GM12878 (cell line): ENCODE measurements at regions not wholly inside any gene's neighbourhood (a gene's known extent, or its start where the extent isn't known, plus 50 kb on each side); places are given as distances from the start of the nearest gene placed in this dataset.

Experiments
- ATAC-seq: fragments of 200-7000 bp; cut with Tn5 transposase; 3 replicates; pipeline ENCODE4 v1.9.1; 2020; ENCODE audit warnings: mild to moderate bottlenecking, moderate library complexity
- BruUV-seq: library from RNA; stranded (reverse); fragments of 400-500 nt; replicated peaks from 2 replicates; lab custom pipeline; 2021; lab: Mats Ljungman, UMichigan
- CTCF ChIA-PET: fragments of 300-600 bp; sonication (Branson Sonifier 250); formaldehyde crosslinking; extraction: SDS; loops from one replicate; lab custom pipeline; 2021; ENCODE audit warnings: inconsistent platforms; lab: Yijun Ruan, JAX
- POLR2A ChIA-PET: fragments of 350-600 bp; formaldehyde crosslinking; extraction: SDS; loops from one replicate; lab custom pipeline; 2021; ENCODE audit warnings: inconsistent platforms; lab: Charles Lee
- RAD21 ChIA-PET: fragments of 300-600 bp; sonication (Branson Sonifier 250); formaldehyde crosslinking; loops from one replicate; lab custom pipeline; 2023; ENCODE audit warnings: antibody characterized with exemption; ENCODE audit not compliant: unreplicated experiment; lab: Charles Lee
- SMC1A ChIA-PET: fragments of 300-600 bp; sonication (Branson Sonifier 250); formaldehyde crosslinking; loops from one replicate; lab custom pipeline; 2023; ENCODE audit not compliant: unreplicated experiment, uncharacterized antibody; lab: Charles Lee
- DNase-seq: peaks from one replicate; pipeline ENCODE4 v3.0.0-alpha.2; 2011; ENCODE audit warnings: low read depth, low spot score
- FAIRE-seq: peaks from 3 replicates; lab custom pipeline; 2011; peaks lifted over from hg19 to GRCh38; lab: Jason Lieb, UNC
- H2AFZ ChIP-seq: 2 replicates; pipeline ENCODE4 v1.6.0; 2011; ENCODE audit warnings: low read depth, low read length, control low read depth; ENCODE audit not compliant: control insufficient read depth
- H3K27ac ChIP-seq: 2 replicates; pipeline ENCODE4 v1.5.1; 2011; ENCODE audit warnings: control low read depth; ENCODE audit not compliant: control insufficient read depth, insufficient read depth
- H3K27me3 ChIP-seq, 2 experiments: replicated peaks in 1 of 2; 2 replicates each; pipeline versions ENCODE4 v1.6.0 to v1.6.1; 2011; ENCODE audit warnings: low read length in 1 of 2; ENCODE audit not compliant: control insufficient read depth in 2 of 2, insufficient read depth in 2 of 2
- H3K36me3 ChIP-seq, 2 experiments: 2 replicates each; pipeline ENCODE4 v1.5.1; 2011; ENCODE audit warnings: low read length in 1 of 2; ENCODE audit not compliant: control insufficient read depth in 2 of 2, insufficient read depth in 2 of 2
- H3K4me1 ChIP-seq: 2 replicates; pipeline ENCODE4 v1.6.1; 2011; ENCODE audit warnings: mild to moderate bottlenecking, low read length, moderate library complexity, mixed read lengths; ENCODE audit not compliant: control insufficient read depth, insufficient read depth
- H3K4me2 ChIP-seq: 2 replicates; pipeline ENCODE4 v1.6.0; 2011; ENCODE audit warnings: control low read depth; ENCODE audit not compliant: control insufficient read depth, insufficient read depth
- H3K4me3 ChIP-seq: fragments of 200-600 bp; sonication (generic); 2 replicates; pipeline ENCODE4 v1.5.1; 2016
- H3K79me2 ChIP-seq: 2 replicates; pipeline ENCODE4 v1.6.0; 2011; ENCODE audit warnings: low read length; ENCODE audit not compliant: control insufficient read depth, insufficient read depth
- H3K9ac ChIP-seq: 2 replicates; pipeline ENCODE4 v1.8.0; 2011; ENCODE audit warnings: low read length, control low read depth, mixed read lengths; ENCODE audit not compliant: control insufficient read depth, insufficient read depth
- H3K9me3 ChIP-seq: replicated peaks from 3 replicates; pipeline ENCODE4 v1.5.1; 2011; ENCODE audit warnings: mild to moderate bottlenecking, low read length; ENCODE audit not compliant: control insufficient read depth, insufficient read depth
- H4K20me1 ChIP-seq: 2 replicates; pipeline ENCODE4 v1.6.0; 2011; ENCODE audit not compliant: control insufficient read depth, insufficient read depth
- ATF7 ChIP-seq: fragments of 450-650 bp; IDR thresholded peaks from 2 replicates; pipeline ENCODE4 v1.6.1; 2016; ENCODE audit warnings: low read depth, mild to moderate bottlenecking
- BRCA1 ChIP-seq: IDR thresholded peaks from 2 replicates; pipeline ENCODE4 v1.6.1; 2011; ENCODE audit warnings: low read depth, low read length, improper control_type of control experiment
- CEBPB ChIP-seq, 2 experiments: fragments of 150-350 bp in 1 of 2; IDR thresholded peaks; 2 replicates each; pipeline ENCODE4 v1.6.1; 2012 to 2014; ENCODE audit warnings: low read depth in 2 of 2, low read length in 2 of 2, borderline replicate concordance in 1 of 2, inconsistent platforms in 1 of 2
- CHD1 ChIP-seq: IDR thresholded peaks from 2 replicates; pipeline ENCODE4 v1.6.1; 2012; ENCODE audit warnings: low read depth, low read length, improper control_type of control experiment
- EP300 ChIP-seq, 2 experiments: fragments of 150-350 bp in 1 of 2; IDR thresholded peaks; 2 replicates each; pipeline ENCODE4 v1.6.1; 2011 to 2012; ENCODE audit warnings: low read depth in 2 of 2, low read length in 2 of 2, borderline replicate concordance in 1 of 2, improper control_type of control experiment in 1 of 2, inconsistent platforms in 1 of 2; ENCODE audit not compliant: control insufficient read depth in 1 of 2
- HDAC2 ChIP-seq: fragments of 200-600 bp; sonication (generic); IDR thresholded peaks from 2 replicates; pipeline ENCODE4 v1.6.1; 2017
- POLR2A ChIP-seq: IDR thresholded peaks from 2 replicates; pipeline ENCODE4 v1.6.1; 2011; ENCODE audit warnings: low read depth, mild to moderate bottlenecking, low read length
- RAD21 ChIP-seq: IDR thresholded peaks from 2 replicates; pipeline ENCODE4 v1.6.1; 2011; ENCODE audit warnings: mild to moderate bottlenecking, low read depth, low read length, moderate library complexity; ENCODE audit not compliant: insufficient read depth
- RELB ChIP-seq: fragments of 450-650 bp; IDR thresholded peaks from 2 replicates; pipeline ENCODE4 v1.6.1; 2017; ENCODE audit warnings: low read depth, mild to moderate bottlenecking, moderate library complexity
- SIX5 ChIP-seq: IDR thresholded peaks from 2 replicates; pipeline ENCODE4 v1.6.1; 2011; ENCODE audit warnings: mild to moderate bottlenecking, low read depth, low read length, moderate library complexity; ENCODE audit not compliant: severe bottlenecking
- TBL1XR1 ChIP-seq: IDR thresholded peaks from 2 replicates; pipeline ENCODE4 v1.6.1; 2012; ENCODE audit warnings: low read depth, low read length, improper control_type of control experiment
- ZNF217 ChIP-seq: fragments of 450-650 bp; IDR thresholded peaks from 2 replicates; pipeline ENCODE4 v1.6.1; 2017; ENCODE audit warnings: antibody characterized with exemption, mild to moderate bottlenecking
- WGBS: methylation state at CpG from one replicate; pipeline ENCODE4 v1.1.6; 2016; ENCODE audit warnings: low lambda C conversion rate; ENCODE audit not compliant: insufficient replicate concordance, insufficient coverage; ENCODE audit errors: missing lambda C conversion rate; 5-methylcytosine and 5-hydroxymethylcytosine counted together
- in situ Hi-C: fragments of 300-500 bp; cut with MboI; formaldehyde crosslinking; loops from 9 replicates; pipeline ENCODE4 v1.14.3; 2018; ENCODE audit warnings: mixed read lengths
- intact Hi-C: fragments of 100-400 bp; cut with micrococcal nuclease; formaldehyde crosslinking; loops from one replicate; pipeline ENCODE4 v1.14.2; 2022; ENCODE audit not compliant: unreplicated experiment
- TF ChIP-seq, protein P1 (sequence below): fragments of 450-650 bp; IDR thresholded peaks from 2 replicates; pipeline ENCODE4 v1.6.1; 2016; ENCODE audit warnings: mild to moderate bottlenecking, moderate library complexity, borderline replicate concordance

GRCh38 chr3:145959457-145960088 is 201.4 kb downstream of the PLOD2 start:
- Histone ChIP-seq H3K79me2 (no peaks in the 10 kb centered on the region), H3K4me1 (no peaks in the 10 kb centered on the region), H3K9ac (no peak overlapping the region), H3K4me2 (no peak overlapping the region)
- SMC1A ChIA-PET, result interaction anchor here (0.8 kb wide), 1 partner anchor 20 kb away, joined by 3 read pairs; no protein-coding TSS in a partner anchor
- TF ChIP-seq, protein P1, sequence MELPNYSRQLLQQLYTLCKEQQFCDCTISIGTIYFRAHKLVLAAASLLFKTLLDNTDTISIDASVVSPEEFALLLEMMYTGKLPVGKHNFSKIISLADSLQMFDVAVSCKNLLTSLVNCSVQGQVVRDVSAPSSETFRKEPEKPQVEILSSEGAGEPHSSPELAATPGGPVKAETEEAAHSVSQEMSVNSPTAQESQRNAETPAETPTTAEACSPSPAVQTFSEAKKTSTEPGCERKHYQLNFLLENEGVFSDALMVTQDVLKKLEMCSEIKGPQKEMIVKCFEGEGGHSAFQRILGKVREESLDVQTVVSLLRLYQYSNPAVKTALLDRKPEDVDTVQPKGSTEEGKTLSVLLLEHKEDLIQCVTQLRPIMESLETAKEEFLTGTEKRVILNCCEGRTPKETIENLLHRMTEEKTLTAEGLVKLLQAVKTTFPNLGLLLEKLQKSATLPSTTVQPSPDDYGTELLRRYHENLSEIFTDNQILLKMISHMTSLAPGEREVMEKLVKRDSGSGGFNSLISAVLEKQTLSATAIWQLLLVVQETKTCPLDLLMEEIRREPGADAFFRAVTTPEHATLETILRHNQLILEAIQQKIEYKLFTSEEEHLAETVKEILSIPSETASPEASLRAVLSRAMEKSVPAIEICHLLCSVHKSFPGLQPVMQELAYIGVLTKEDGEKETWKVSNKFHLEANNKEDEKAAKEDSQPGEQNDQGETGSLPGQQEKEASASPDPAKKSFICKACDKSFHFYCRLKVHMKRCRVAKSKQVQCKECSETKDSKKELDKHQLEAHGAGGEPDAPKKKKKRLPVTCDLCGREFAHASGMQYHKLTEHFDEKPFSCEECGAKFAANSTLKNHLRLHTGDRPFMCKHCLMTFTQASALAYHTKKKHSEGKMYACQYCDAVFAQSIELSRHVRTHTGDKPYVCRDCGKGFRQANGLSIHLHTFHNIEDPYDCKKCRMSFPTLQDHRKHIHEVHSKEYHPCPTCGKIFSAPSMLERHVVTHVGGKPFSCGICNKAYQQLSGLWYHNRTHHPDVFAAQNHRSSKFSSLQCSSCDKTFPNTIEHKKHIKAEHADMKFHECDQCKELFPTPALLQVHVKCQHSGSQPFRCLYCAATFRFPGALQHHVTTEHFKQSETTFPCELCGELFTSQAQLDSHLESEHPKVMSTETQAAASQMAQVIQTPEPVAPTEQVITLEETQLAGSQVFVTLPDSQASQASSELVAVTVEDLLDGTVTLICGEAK, result peak; percentile 65; the same call in 1 of the 2 replicates
- no peak for TF ChIP-seq SIX5
- TF ChIP-seq BRCA1, result no peak
- TF ChIP-seq ATF7, result 0 out of 2 replicates have a peak, but pooled peaks have one; percentile 25
- TF ChIP-seq POLR2A, result no peak
- TF ChIP-seq ZNF217, result no peak
- TF ChIP-seq RELB, result no peak
- no peak for TF ChIP-seq EP300 (IDR thresholded peaks at IDR 0.05; ENCODE audit: borderline replicate concordance in 1 of 2, control insufficient read depth in 1 of 2, low read depth in 2 of 2, low read length in 2 of 2)
- TF ChIP-seq HDAC2, result no peak
- TF ChIP-seq CHD1, result no peak
- TF ChIP-seq CEBPB (IDR thresholded peaks at IDR 0.05; ENCODE audit: borderline replicate concordance in 1 of 2, low read depth in 2 of 2, low read length in 2 of 2), result no peak
- TF ChIP-seq RAD21, result no peak
- no peak for TF ChIP-seq TBL1XR1
- TF ChIP-seq, all 136 proteins: peak for 2
- H3K4me3 ChIP-seq, result no peak overlapping the region
- ChIA-PET CTCF (interaction anchor here (1.6 kb wide), 1 partner anchor 13 kb away, joined by 3 read pairs; no protein-coding TSS in a partner anchor), POLR2A (no interaction called here), RAD21 (no interaction called here)
- H4K20me1 ChIP-seq, result no peaks in the 10 kb centered on the region
- in situ Hi-C loops (no loop called here), intact Hi-C loops (no loop called here)
- no peak overlapping the region; the same call in 1 of the 2 replicates for H2AFZ ChIP-seq
- WGBS, result 48% methylated on average over 2 of the region's 2 CpGs
- no peak for FAIRE-seq
- H3K36me3 ChIP-seq, result no peaks in the 10 kb centered on the region
- BruUV-seq, result no TSS peak
- no peak overlapping the region for H3K27ac ChIP-seq
- DNase-seq, result no peak
- no peaks in the 10 kb centered on the region for H3K27me3 ChIP-seq
- peak; percentile 79 for ATAC-seq
- no peaks in the 10 kb centered on the region for H3K9me3 ChIP-seq
